Right lobe of liver (tissue), 4 donors: ENCODE measurements at regions not wholly inside any gene's neighbourhood (a gene's known extent, or its start where the extent isn't known, plus 50 kb on each side); places are given as distances from the start of the nearest gene placed in this dataset.

Experiments
- CTCF ChIP-seq, 4 donors: fragments of 200-600 bp in 3 of 4; fragments of 450-650 bp in 1 of 4; IDR thresholded peaks; one replicate each; pipeline versions ENCODE4 v1.5.1 to v1.8.0; 2016 to 2022; ENCODE audit warnings: antibody characterized with exemption in 4 of 4, mild to moderate bottlenecking in 2 of 4
- POLR2A ChIP-seq: fragments of 450-650 bp; IDR thresholded peaks from one replicate; pipeline ENCODE4 v1.6.1; 2017; ENCODE audit warnings: antibody characterized with exemption, mild to moderate bottlenecking
- donor health status: DM: no; HTN: no; CAD: no.
- donor health status: DM: no; HTN: no; CAD: no.
- donor health status: DM: no; HTN: yes; CAD: no.

DNA sequence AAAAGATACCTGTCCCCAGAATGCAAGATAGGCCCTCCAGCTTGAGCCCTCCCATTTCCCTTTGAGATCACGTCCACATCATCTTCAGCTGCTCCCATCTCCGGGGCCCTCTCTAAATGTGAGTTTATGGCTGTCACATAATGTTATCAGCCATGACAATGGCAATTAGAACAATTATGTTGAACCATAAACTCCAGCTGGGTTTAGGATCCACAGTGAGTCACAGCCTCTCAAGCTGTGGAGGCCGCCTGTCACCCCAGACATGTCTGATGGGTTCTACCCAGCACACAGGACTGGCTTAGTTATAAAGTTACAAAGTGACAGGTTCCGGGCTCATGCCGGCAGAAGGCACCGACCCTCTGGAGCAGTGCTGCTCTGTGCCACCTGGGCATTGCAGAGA is 597.3 kb downstream of the PTPRU start:
- TF ChIP-seq POLR2A (no peak), CTCF (IDR thresholded peaks at IDR 0.05) (no peak)
